Cardiac fibroblast (primary cell): ENCODE measurements at regions not wholly inside any gene's neighbourhood (a gene's known extent, or its start where the extent isn't known, plus 50 kb on each side); places are given as distances from the start of the nearest gene placed in this dataset.

Source experiments
- DNase-seq, 2 donors: peaks; one replicate each; pipeline versions ENCODE4 v3.0.0 to v3.0.0-alpha.2; 2010; ENCODE audit warnings: low read depth in 2 of 2
- H3K4me3 ChIP-seq, 2 donors: replicated peaks in 1 of 2; 1 replicate in 1 of 2; 2 replicates in 1 of 2; pipeline ENCODE4 v1.5.1; 2011; ENCODE audit warnings: low read depth in 2 of 2, low read length in 2 of 2, mild to moderate bottlenecking in 2 of 2, moderate library complexity in 1 of 2
- TF ChIP-seq, protein P1 (sequence below): IDR thresholded peaks from one replicate; pipeline ENCODE4 v1.5.1; 2011; ENCODE audit warnings: low read depth, mild to moderate bottlenecking, low read length, inconsistent platforms

DNA sequence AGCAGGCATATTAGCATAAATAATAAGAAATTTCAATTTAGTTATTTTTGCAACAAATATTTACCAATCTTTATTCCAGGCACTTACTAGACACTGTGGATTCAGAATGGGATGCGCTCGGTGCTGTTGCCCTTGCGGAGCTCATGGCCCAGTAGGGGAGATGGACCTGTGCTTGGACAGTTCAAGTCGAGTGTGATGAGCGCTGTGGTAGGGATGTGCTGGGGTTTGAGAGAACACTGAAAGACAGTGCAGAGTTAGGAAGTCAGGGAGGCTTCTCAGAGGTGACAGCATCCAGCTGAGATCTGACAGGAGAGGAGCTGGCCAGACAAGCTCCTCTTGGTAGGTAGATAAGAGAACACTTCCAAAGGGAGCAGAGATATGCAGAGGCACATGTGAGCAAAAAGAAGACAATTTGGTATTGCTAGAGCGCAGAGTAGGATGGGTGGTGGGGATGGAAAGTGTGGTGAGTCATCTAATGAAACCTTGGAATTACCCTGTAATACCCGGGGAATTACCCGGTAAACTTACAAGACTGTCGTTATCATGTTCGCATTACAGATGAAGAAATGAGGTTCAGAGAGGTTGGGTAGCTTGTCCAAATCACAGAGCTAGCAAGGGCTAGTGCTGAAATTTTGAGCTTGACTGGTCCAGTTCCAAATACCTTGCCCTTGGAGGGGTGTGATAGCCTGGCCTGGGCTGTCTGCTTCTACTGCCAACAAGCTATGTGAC, 298.1 kb upstream of the N4BP1 start:
- no peak for DNase-seq
- TF ChIP-seq, protein P1, sequence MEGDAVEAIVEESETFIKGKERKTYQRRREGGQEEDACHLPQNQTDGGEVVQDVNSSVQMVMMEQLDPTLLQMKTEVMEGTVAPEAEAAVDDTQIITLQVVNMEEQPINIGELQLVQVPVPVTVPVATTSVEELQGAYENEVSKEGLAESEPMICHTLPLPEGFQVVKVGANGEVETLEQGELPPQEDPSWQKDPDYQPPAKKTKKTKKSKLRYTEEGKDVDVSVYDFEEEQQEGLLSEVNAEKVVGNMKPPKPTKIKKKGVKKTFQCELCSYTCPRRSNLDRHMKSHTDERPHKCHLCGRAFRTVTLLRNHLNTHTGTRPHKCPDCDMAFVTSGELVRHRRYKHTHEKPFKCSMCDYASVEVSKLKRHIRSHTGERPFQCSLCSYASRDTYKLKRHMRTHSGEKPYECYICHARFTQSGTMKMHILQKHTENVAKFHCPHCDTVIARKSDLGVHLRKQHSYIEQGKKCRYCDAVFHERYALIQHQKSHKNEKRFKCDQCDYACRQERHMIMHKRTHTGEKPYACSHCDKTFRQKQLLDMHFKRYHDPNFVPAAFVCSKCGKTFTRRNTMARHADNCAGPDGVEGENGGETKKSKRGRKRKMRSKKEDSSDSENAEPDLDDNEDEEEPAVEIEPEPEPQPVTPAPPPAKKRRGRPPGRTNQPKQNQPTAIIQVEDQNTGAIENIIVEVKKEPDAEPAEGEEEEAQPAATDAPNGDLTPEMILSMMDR: no peak
- no peak overlapping the region for H3K4me3 ChIP-seq

DNA sequence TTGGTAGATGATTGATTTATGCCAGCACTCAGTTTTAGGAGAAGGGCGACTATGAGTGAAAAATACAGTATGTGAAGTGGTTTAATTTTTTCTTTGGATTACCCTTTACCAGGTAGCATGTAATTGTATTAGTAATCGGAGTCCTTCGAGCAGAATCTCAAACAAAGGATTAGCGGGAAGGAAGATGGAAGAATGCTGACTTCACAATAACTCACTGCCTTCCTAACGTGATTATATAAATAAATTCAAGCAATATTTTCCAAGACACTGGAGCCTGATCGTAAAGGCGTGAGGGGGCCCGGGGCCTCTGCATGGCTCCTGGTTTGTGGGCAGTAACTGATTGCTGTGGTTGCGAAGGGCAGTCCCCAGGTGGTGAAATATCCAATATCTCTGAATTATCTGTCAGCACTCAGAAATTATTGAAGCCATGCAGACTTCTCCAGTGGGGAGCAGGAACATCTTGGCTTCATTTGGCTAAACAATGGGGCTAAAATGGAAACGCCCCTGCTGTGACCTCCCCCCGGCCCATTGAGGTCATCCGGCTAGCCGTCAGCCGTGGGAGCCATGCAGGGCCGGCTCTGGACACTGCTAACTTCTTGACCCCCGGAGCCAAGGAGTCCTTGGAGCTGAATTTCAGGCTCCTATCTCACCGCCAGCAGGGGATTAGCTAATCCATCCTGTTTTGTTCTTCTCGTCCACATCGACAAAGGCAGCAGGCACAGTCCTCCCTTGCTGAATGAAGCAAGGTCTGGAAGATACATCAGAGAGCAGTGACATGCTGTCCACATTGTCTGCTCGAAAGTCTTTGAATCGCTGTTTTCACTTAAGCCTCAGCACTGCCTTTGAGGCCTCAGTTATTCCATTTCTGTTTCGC, 295.9 kb upstream of the N4BP1 start:
- H3K4me3 ChIP-seq: no peak overlapping the region
- TF ChIP-seq, protein P1: no peak
- DNase-seq: no peak

GRCh38 chr16:48904333-48904732, 294.4 kb upstream of the N4BP1 start:
- TF ChIP-seq, protein P1: no peak
- H3K4me3 ChIP-seq: no peak overlapping the region
- DNase-seq: no peak

DNA sequence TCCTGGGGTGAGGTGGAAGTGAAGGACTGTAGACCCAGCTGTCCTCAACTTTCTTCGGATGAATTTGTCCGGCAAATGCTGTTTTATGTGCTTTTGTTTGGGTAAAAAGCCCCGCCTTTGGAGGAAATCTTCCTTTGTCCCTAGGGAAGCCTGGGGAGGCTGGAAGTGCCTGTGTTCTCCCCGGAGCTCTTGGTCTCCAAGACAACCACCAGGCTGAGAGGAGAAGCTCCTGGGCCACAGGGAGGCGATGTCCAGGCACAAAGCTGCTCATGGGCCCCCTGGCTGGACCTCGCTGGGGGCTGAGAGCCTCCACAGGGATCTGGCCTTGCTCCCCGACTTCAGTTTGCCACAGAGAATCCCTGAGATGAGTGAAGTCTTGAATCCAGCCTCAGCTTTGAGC, 293.1 kb upstream of the N4BP1 start:
- TF ChIP-seq, protein P1: no peak
- no peak overlapping the region for H3K4me3 ChIP-seq
- no peak for DNase-seq

GRCh38 chr16:48901712-48902374, 291.9 kb upstream of the N4BP1 start:
- no peak overlapping the region for H3K4me3 ChIP-seq
- no peak for DNase-seq
- TF ChIP-seq, protein P1: no peak

DNA sequence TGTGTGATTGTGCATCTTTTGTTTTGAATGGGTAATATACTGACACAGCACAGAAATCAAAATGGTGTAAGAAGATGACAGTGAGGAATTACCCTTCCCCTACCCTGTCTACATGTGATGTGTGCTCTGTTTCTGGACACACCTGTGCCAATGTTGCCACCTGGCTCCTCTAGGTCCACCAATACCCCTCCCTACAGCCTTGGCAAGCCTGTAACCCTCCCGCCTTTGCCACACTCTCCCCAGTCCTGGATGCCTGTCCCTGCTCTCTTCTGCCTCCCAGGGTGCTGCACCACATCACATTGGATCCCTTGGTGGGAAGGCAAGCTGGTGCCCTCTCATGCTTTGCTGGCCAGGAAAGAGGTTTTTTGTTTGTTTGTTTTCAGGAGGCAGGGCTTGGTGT, 289.5 kb upstream of the N4BP1 start:
- TF ChIP-seq, protein P1: no peak
- no peak overlapping the region for H3K4me3 ChIP-seq
- no peak for DNase-seq
